Neural cell (in vitro differentiated cells): ENCODE measurements at regions not wholly inside any gene's neighbourhood (a gene's known extent, or its start where the extent isn't known, plus 50 kb on each side); places are given as distances from the start of the nearest gene placed in this dataset.

ENCODE experiments used
- CTCF ChIP-seq: fragments of 450-650 bp; IDR thresholded peaks from 2 replicates; pipeline ENCODE4 v1.5.1; 2014; ENCODE audit warnings: antibody characterized with exemption, mild to moderate bottlenecking, moderate library complexity; ENCODE audit not compliant: poor library complexity, severe bottlenecking
- EP300 ChIP-seq: fragments of 450-650 bp; conservative IDR thresholded peaks from 2 replicates; pipeline ENCODE4 v1.6.1; 2014; ENCODE audit warnings: antibody characterized with exemption, mild to moderate bottlenecking, moderate library complexity; ENCODE audit not compliant: poor library complexity, severe bottlenecking
- RAD21 ChIP-seq: fragments of 450-650 bp; conservative IDR thresholded peaks from 2 replicates; pipeline ENCODE4 v1.6.1; 2014; ENCODE audit warnings: antibody characterized with exemption, mild to moderate bottlenecking, moderate library complexity
- TF ChIP-seq, protein P1 (sequence below): IDR thresholded peaks from 2 replicates; pipeline ENCODE4 v1.6.1; 2012; ENCODE audit warnings: borderline replicate concordance

DNA sequence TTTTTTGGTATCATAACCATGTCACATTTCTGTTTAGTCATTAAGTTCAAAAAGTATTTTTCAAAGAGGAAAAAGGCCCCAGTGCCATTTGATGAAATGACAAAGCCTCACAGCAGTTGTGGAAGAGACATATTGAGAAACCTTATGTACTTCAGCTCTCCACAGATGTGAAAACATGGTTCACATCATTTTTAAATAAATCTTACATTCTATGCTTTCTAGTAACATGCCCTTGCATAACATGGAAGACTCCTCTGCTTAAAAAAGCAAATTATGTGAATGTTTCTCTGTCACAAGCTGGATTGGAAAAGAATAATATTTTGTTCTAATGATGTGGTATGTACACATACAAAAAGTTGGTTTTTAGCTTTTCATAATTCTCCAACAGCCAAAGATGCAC, 934.1 kb downstream of the NLGN4Y start:
- TF ChIP-seq CTCF: no peak
- TF ChIP-seq, protein P1, sequence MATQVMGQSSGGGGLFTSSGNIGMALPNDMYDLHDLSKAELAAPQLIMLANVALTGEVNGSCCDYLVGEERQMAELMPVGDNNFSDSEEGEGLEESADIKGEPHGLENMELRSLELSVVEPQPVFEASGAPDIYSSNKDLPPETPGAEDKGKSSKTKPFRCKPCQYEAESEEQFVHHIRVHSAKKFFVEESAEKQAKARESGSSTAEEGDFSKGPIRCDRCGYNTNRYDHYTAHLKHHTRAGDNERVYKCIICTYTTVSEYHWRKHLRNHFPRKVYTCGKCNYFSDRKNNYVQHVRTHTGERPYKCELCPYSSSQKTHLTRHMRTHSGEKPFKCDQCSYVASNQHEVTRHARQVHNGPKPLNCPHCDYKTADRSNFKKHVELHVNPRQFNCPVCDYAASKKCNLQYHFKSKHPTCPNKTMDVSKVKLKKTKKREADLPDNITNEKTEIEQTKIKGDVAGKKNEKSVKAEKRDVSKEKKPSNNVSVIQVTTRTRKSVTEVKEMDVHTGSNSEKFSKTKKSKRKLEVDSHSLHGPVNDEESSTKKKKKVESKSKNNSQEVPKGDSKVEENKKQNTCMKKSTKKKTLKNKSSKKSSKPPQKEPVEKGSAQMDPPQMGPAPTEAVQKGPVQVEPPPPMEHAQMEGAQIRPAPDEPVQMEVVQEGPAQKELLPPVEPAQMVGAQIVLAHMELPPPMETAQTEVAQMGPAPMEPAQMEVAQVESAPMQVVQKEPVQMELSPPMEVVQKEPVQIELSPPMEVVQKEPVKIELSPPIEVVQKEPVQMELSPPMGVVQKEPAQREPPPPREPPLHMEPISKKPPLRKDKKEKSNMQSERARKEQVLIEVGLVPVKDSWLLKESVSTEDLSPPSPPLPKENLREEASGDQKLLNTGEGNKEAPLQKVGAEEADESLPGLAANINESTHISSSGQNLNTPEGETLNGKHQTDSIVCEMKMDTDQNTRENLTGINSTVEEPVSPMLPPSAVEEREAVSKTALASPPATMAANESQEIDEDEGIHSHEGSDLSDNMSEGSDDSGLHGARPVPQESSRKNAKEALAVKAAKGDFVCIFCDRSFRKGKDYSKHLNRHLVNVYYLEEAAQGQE: no peak
- TF ChIP-seq RAD21: no peak
- TF ChIP-seq EP300: no peak
